ENCODE measurements at regions not wholly inside any gene's neighbourhood (a gene's known extent, or its start where the extent isn't known, plus 50 kb on each side); places are given as distances from the start of the nearest gene placed in this dataset.

- CTCF ChIA-PET, result interaction anchor here (0.5 to 1.8 kb wide), 6 partner anchors 11 to 444 kb away, joined by 3 to 7 read pairs (median 3); no protein-coding TSS in a partner anchor
- no peak for DNase-seq (ENCODE audit: unreplicated experiment)
- TF ChIP-seq, protein P1, sequence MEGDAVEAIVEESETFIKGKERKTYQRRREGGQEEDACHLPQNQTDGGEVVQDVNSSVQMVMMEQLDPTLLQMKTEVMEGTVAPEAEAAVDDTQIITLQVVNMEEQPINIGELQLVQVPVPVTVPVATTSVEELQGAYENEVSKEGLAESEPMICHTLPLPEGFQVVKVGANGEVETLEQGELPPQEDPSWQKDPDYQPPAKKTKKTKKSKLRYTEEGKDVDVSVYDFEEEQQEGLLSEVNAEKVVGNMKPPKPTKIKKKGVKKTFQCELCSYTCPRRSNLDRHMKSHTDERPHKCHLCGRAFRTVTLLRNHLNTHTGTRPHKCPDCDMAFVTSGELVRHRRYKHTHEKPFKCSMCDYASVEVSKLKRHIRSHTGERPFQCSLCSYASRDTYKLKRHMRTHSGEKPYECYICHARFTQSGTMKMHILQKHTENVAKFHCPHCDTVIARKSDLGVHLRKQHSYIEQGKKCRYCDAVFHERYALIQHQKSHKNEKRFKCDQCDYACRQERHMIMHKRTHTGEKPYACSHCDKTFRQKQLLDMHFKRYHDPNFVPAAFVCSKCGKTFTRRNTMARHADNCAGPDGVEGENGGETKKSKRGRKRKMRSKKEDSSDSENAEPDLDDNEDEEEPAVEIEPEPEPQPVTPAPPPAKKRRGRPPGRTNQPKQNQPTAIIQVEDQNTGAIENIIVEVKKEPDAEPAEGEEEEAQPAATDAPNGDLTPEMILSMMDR (IDR thresholded peaks at IDR 0.05; ENCODE audit: unreplicated experiment), result no peak
- peaks cover 7% of the 10 kb centered on the region for H3K4me1 Mint-ChIP-seq (ENCODE audit: insufficient read depth, unreplicated experiment)
- POLR2A ChIA-PET, result interaction anchor here (0.7 to 0.8 kb wide), 2 partner anchors 9 to 217 kb away, joined by 3 to 4 read pairs; no protein-coding TSS in a partner anchor
- H3K36me3 Mint-ChIP-seq (ENCODE audit: insufficient read depth, unreplicated experiment), result peaks cover 5% of the 10 kb centered on the region
- H3K27me3 Mint-ChIP-seq (ENCODE audit: insufficient read depth, unreplicated experiment), result no peaks in the 10 kb centered on the region
- intact Hi-C loops (cut with micrococcal nuclease), result loop anchor here (10.0 kb wide), 2 partner anchors 79 to 149 kb away; no protein-coding TSS in a partner anchor
- no peak overlapping the region for H3K27ac Mint-ChIP-seq (ENCODE audit: low read depth, unreplicated experiment)
- BruUV-seq (replicated peaks), result no TSS peak
- H3K4me3 Mint-ChIP-seq (ENCODE audit: unreplicated experiment), result no peak overlapping the region
- H3K9me3 Mint-ChIP-seq (ENCODE audit: unreplicated experiment), result no peaks in the 10 kb centered on the region
Measured at GRCh38 chr4:159443975-159444374, 341.1 kb downstream of the RAPGEF2 start.

DNA sequence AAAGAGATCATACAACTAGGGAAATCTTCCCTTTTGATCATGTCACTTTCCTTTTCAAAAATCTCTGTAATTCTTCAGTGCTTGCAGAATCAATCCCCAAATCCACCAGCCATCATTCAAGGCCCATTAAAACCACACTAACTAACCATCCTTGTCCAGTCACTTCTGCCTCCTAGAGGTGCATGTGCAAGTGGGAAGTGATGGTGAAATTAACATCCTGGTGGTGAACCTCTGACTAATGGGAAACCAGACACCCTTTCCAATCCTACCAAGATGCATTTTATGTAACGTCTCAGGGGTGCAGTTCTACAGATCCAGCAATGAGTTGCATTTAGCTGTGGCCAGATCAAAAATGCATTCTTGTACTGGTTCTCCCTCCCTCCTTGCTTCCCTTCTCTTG lies 341.8 kb downstream of the RAPGEF2 start:
- Mint-ChIP-seq H3K4me3 (ENCODE audit: unreplicated experiment) (no peak overlapping the region), H3K27me3 (ENCODE audit: insufficient read depth, unreplicated experiment) (no peaks in the 10 kb centered on the region), H3K9me3 (ENCODE audit: unreplicated experiment) (no peaks in the 10 kb centered on the region), H3K27ac (ENCODE audit: low read depth, unreplicated experiment) (no peak overlapping the region), H3K36me3 (ENCODE audit: insufficient read depth, unreplicated experiment) (peaks cover 5% of the 10 kb centered on the region), H3K4me1 (ENCODE audit: insufficient read depth, unreplicated experiment) (peaks cover 7% of the 10 kb centered on the region)
- ChIA-PET CTCF (interaction anchor here (0.8 to 1.5 kb wide), 7 partner anchors 52 to 714 kb away, joined by 3 to 8 read pairs (median 3); no protein-coding TSS in a partner anchor), POLR2A (no interaction called here)
- intact Hi-C loops (cut with micrococcal nuclease), result loop anchor here (5.0 to 10.0 kb wide), 3 partner anchors 80 to 1182 kb away; no protein-coding TSS in a partner anchor
- no TSS peak for BruUV-seq (replicated peaks)
- TF ChIP-seq, protein P1 (IDR thresholded peaks at IDR 0.05; ENCODE audit: unreplicated experiment), result no peak
- DNase-seq (ENCODE audit: unreplicated experiment), result peak; percentile 59

DNA sequence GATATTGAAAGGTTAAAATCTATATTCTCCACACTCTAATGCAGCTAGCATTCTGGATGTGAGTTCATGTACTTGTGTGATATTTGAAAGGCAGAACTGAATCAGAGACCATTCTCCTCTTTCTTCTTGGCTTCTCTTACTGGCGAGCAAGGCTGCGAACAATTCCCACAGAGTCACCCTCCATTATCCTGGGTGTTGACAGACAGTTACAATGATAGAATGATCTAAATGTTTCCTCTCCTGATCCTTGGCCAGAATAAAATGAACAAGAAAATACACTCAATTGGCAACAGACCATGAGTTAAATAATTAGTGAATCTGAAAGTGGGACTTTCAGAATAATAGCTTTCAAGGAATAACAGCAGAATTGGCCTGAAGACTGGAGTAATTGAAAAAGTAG lies 342.8 kb downstream of the RAPGEF2 start:
- intact Hi-C loops (cut with micrococcal nuclease), result loop anchor here (1.0 to 10.0 kb wide), 7 partner anchors 81 to 1183 kb away; no protein-coding TSS in a partner anchor
- H3K4me1 Mint-ChIP-seq (ENCODE audit: insufficient read depth, unreplicated experiment), result peaks cover 7% of the 10 kb centered on the region
- TF ChIP-seq, protein P1 (IDR thresholded peaks at IDR 0.05; ENCODE audit: unreplicated experiment), result no peak
- no peak overlapping the region for H3K4me3 Mint-ChIP-seq (ENCODE audit: unreplicated experiment)
- ChIA-PET CTCF (interaction anchor here (0.6 to 1.5 kb wide), 15 partner anchors 15 to 715 kb away, joined by 3 to 8 read pairs (median 3); no protein-coding TSS in a partner anchor), POLR2A (interaction anchor here (0.6 kb wide), 1 partner anchor 86 kb away, joined by 5 read pairs; no protein-coding TSS in a partner anchor)
- no peaks in the 10 kb centered on the region for H3K9me3 Mint-ChIP-seq (ENCODE audit: unreplicated experiment)
- no peak for DNase-seq (ENCODE audit: unreplicated experiment)
- H3K27ac Mint-ChIP-seq (ENCODE audit: low read depth, unreplicated experiment), result no peak overlapping the region
- no TSS peak for BruUV-seq (replicated peaks)
- no peaks in the 10 kb centered on the region for H3K27me3 Mint-ChIP-seq (ENCODE audit: insufficient read depth, unreplicated experiment)
- peaks cover 1% of the 10 kb centered on the region for H3K36me3 Mint-ChIP-seq (ENCODE audit: insufficient read depth, unreplicated experiment)

GRCh38 chr4:159446266-159446976 lies 343.5 kb downstream of the RAPGEF2 start:
- ChIA-PET POLR2A (no interaction called here), CTCF (interaction anchor here (0.7 to 1.5 kb wide), 4 partner anchors 50 to 257 kb away, joined by 3 to 8 read pairs (median 4); no protein-coding TSS in a partner anchor)
- BruUV-seq (replicated peaks), result no TSS peak
- peak; percentile 75 for DNase-seq (ENCODE audit: unreplicated experiment)
- H3K27me3 Mint-ChIP-seq (ENCODE audit: insufficient read depth, unreplicated experiment), result no peaks in the 10 kb centered on the region
- intact Hi-C loops (cut with micrococcal nuclease), result loop anchor here (1.0 to 10.0 kb wide), 7 partner anchors 82 to 1184 kb away; no protein-coding TSS in a partner anchor
- no peaks in the 10 kb centered on the region for H3K9me3 Mint-ChIP-seq (ENCODE audit: unreplicated experiment)
- H3K4me3 Mint-ChIP-seq (ENCODE audit: unreplicated experiment), result no peak overlapping the region
- H3K36me3 Mint-ChIP-seq (ENCODE audit: insufficient read depth, unreplicated experiment), result no peaks in the 10 kb centered on the region
- H3K27ac Mint-ChIP-seq (ENCODE audit: low read depth, unreplicated experiment), result peak overlapping the region; percentile 23
- H3K4me1 Mint-ChIP-seq (ENCODE audit: insufficient read depth, unreplicated experiment), result peaks cover 7% of the 10 kb centered on the region
- TF ChIP-seq, protein P1 (IDR thresholded peaks at IDR 0.05; ENCODE audit: unreplicated experiment), result peak; percentile 88
